ENCODE measurements at regions not wholly inside any gene's neighbourhood (a gene's known extent, or its start where the extent isn't known, plus 50 kb on each side); places are given as distances from the start of the nearest gene placed in this dataset.

DNA sequence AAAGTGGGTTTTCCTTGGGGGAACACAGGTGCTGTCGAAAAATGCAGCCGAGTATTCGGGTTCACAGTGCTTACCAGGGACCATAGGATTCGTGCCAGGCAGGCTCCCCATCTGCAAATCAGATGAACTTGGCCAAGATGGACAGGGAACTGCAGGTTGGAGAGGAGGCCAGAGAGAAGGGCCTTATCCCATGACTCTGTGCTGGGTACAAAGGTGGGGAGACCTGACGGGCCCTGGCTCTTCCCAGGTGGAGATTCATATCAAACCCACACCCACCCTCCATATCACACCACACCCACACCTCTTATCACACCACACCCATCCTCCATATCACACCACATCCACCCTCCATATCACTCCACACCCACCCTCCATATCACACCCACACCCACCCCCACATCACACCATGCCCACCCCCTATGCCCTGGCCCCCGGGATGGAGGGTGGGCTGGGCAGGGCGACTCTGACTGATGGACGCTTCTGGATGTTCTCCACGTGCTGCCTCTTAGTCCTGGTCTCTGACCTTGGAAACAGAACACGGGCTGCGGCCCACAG, 319.7 kb downstream of the ADGRD1 start:
- Histone ChIP-seq H3K9ac (ENCODE audit: low read length) (no peak overlapping the region), H3K27me3 (ENCODE audit: insufficient read depth, low read length) (no peaks in the 10 kb centered on the region), H4K8ac (ENCODE audit: low read depth, low read length) (no peak overlapping the region), H2BK12ac (ENCODE audit: low read length) (no peak overlapping the region), H3K14ac (ENCODE audit: low read length) (no peak overlapping the region), H3K79me2 (ENCODE audit: control insufficient read depth, insufficient read depth, low read length, poor library complexity) (no peaks in the 10 kb centered on the region), H3K36me3 (ENCODE audit: control insufficient read depth in 1 of 2, insufficient read depth in 2 of 2, low read length in 2 of 2) (no peaks in the 10 kb centered on the region), H2AFZ (ENCODE audit: insufficient read depth, low read length, poor library complexity) (no peak overlapping the region), H2BK5ac (ENCODE audit: low read depth, low read length, poor library complexity) (no peak overlapping the region), H3K27ac (ENCODE audit: low read depth, low read length) (no peak overlapping the region), H3K4me3 (ENCODE audit: low read depth, low read length) (no peak overlapping the region), H3K23ac (ENCODE audit: low read length) (no peak overlapping the region), H4K91ac (ENCODE audit: low read depth, low read length) (no peak overlapping the region), H3K4me2 (ENCODE audit: low read length) (no peak overlapping the region), H2BK120ac (ENCODE audit: insufficient read depth, low read length, poor library complexity) (no peak overlapping the region), H3K4ac (ENCODE audit: low read depth, low read length) (no peak overlapping the region), H2AK5ac (ENCODE audit: low read length) (no peak overlapping the region), H4K12ac (ENCODE audit: low read depth, low read length) (no peak overlapping the region), H3K79me1 (ENCODE audit: low read length) (no peaks in the 10 kb centered on the region), H3K9me3 (ENCODE audit: insufficient read depth, low read depth, low read length) (no peaks in the 10 kb centered on the region), H3K18ac (ENCODE audit: low read length) (no peak overlapping the region), H3K4me1 (ENCODE audit: control insufficient read depth in 1 of 2, insufficient read depth in 2 of 2, low read length in 2 of 2) (peaks cover 0 to 2% of the 10 kb centered on the region in 2 experiments)
- no peak for DNase-seq
- no CpG with 5 or more reads among the region's 11 CpGs for WGBS (ENCODE audit: extremely low coverage, insufficient coverage, insufficient read length)

DNA sequence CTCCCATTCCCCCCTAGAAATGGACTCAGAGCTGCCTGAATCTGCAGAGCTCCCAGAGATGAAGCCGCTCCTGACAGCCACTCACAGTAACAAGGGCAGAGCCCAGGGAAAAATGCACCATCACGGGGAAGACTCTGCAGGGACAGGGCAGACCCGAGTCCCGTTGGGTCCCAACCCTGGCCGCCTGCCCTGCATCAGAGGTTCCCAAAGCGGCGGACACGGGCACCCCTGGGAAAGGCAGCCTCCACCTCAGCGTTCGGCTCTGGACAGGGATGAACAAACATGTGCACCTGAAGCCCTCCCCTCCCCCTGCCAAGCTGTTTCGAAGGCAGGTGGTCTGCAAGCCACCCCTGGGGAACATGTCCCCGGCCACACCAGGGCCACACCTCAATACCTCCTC, 320.4 kb downstream of the ADGRD1 start:
- no peak overlapping the region for H2BK12ac ChIP-seq (ENCODE audit: low read length)
- H3K79me2 ChIP-seq (ENCODE audit: control insufficient read depth, insufficient read depth, low read length, poor library complexity) = no peaks in the 10 kb centered on the region
- no peak overlapping the region for H2BK120ac ChIP-seq (ENCODE audit: insufficient read depth, low read length, poor library complexity)
- no peak overlapping the region for H3K4ac ChIP-seq (ENCODE audit: low read depth, low read length)
- no peaks in the 10 kb centered on the region for H3K9me3 ChIP-seq (ENCODE audit: insufficient read depth, low read depth, low read length)
- H2AK5ac ChIP-seq (ENCODE audit: low read length) = no peak overlapping the region
- no peaks in the 10 kb centered on the region for H3K27me3 ChIP-seq (ENCODE audit: insufficient read depth, low read length)
- H4K8ac ChIP-seq (ENCODE audit: low read depth, low read length) = no peak overlapping the region
- H3K9ac ChIP-seq (ENCODE audit: low read length) = no peak overlapping the region
- H3K79me1 ChIP-seq (ENCODE audit: low read length) = no peaks in the 10 kb centered on the region
- no peak overlapping the region for H3K14ac ChIP-seq (ENCODE audit: low read length)
- H2BK5ac ChIP-seq (ENCODE audit: low read depth, low read length, poor library complexity) = no peak overlapping the region
- no peaks in the 10 kb centered on the region for H3K4me1 ChIP-seq (ENCODE audit: control insufficient read depth in 1 of 2, insufficient read depth in 2 of 2, low read length in 2 of 2)
- no peak overlapping the region for H3K27ac ChIP-seq (ENCODE audit: low read depth, low read length)
- no peak for DNase-seq
- no peak overlapping the region for H3K18ac ChIP-seq (ENCODE audit: low read length)
- no peak overlapping the region for H3K23ac ChIP-seq (ENCODE audit: low read length)
- no peak overlapping the region for H2AFZ ChIP-seq (ENCODE audit: insufficient read depth, low read length, poor library complexity)
- H3K4me2 ChIP-seq (ENCODE audit: low read length) = no peak overlapping the region
- H3K36me3 ChIP-seq (ENCODE audit: control insufficient read depth in 1 of 2, insufficient read depth in 2 of 2, low read length in 2 of 2) = no peaks in the 10 kb centered on the region
- H3K4me3 ChIP-seq (ENCODE audit: low read depth, low read length) = no peak overlapping the region
- no peak overlapping the region for H4K12ac ChIP-seq (ENCODE audit: low read depth, low read length)
- no CpG with 5 or more reads among the region's 12 CpGs for WGBS (ENCODE audit: extremely low coverage, insufficient coverage, insufficient read length)
- H4K91ac ChIP-seq (ENCODE audit: low read depth, low read length) = no peak overlapping the region

DNA sequence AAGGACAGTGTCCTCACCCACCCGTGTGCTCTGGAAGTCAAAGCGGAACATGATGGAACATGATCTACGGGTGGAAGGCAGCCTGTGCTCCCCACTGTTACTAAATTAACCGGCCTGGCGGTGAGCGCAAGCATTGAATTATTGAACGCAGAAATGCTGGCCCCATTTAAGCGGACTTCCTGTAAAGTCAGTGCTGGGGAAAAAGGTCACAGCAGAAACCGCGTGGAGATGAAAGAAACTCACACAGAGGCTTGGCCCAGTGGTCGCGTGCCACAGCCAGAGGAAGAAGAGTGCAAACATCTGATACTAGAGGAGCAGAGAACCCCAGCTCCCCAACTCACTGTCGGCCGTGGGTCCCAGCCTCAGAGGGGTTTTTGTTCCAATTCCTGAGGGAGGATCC, 321.2 kb downstream of the ADGRD1 start:
- no peak overlapping the region for H4K91ac ChIP-seq (ENCODE audit: low read depth, low read length)
- H3K18ac ChIP-seq (ENCODE audit: low read length) = no peak overlapping the region
- no peak overlapping the region for H2BK5ac ChIP-seq (ENCODE audit: low read depth, low read length, poor library complexity)
- no peak overlapping the region for H4K8ac ChIP-seq (ENCODE audit: low read depth, low read length)
- H3K9me3 ChIP-seq (ENCODE audit: insufficient read depth, low read depth, low read length) = no peaks in the 10 kb centered on the region
- no peaks in the 10 kb centered on the region for H3K4me1 ChIP-seq (ENCODE audit: control insufficient read depth in 1 of 2, insufficient read depth in 2 of 2, low read length in 2 of 2)
- DNase-seq = no peak
- no peak overlapping the region for H4K12ac ChIP-seq (ENCODE audit: low read depth, low read length)
- H3K14ac ChIP-seq (ENCODE audit: low read length) = no peak overlapping the region
- no peak overlapping the region for H3K23ac ChIP-seq (ENCODE audit: low read length)
- H3K4me2 ChIP-seq (ENCODE audit: low read length) = no peak overlapping the region
- H3K4me3 ChIP-seq (ENCODE audit: low read depth, low read length) = no peak overlapping the region
- no peak overlapping the region for H3K27ac ChIP-seq (ENCODE audit: low read depth, low read length)
- H2BK120ac ChIP-seq (ENCODE audit: insufficient read depth, low read length, poor library complexity) = no peak overlapping the region
- H2BK12ac ChIP-seq (ENCODE audit: low read length) = no peak overlapping the region
- no peak overlapping the region for H3K9ac ChIP-seq (ENCODE audit: low read length)
- H2AK5ac ChIP-seq (ENCODE audit: low read length) = no peak overlapping the region
- H3K36me3 ChIP-seq (ENCODE audit: control insufficient read depth in 1 of 2, insufficient read depth in 2 of 2, low read length in 2 of 2) = no peaks in the 10 kb centered on the region
- H3K4ac ChIP-seq (ENCODE audit: low read depth, low read length) = no peak overlapping the region
- H2AFZ ChIP-seq (ENCODE audit: insufficient read depth, low read length, poor library complexity) = no peak overlapping the region
- no peaks in the 10 kb centered on the region for H3K27me3 ChIP-seq (ENCODE audit: insufficient read depth, low read length)
- H3K79me1 ChIP-seq (ENCODE audit: low read length) = no peaks in the 10 kb centered on the region
- no peaks in the 10 kb centered on the region for H3K79me2 ChIP-seq (ENCODE audit: control insufficient read depth, insufficient read depth, low read length, poor library complexity)
- WGBS (ENCODE audit: extremely low coverage, insufficient coverage, insufficient read length) = no CpG with 5 or more reads among the region's 14 CpGs

DNA sequence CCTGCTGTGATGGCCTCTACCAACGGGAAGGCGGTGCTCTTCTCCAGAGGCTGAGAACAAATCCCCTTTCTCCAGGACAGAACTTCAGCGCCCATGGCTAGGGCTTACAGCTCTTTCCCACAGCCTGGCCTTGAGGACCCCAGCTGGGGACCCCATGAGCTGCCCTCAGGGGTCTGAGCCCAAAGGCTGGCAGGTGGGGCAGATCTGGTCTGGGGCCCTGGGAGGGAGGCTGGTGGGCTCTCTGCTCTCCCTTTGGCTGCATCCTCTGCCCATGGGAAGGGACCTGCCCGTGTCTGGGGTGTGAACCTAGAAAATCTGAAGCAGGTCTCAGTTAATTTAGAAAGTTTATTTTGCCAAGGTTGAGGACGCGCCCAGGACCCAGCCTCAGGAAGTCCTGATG, 322.1 kb downstream of the ADGRD1 start:
- H3K4me3 ChIP-seq (ENCODE audit: low read depth, low read length) = no peak overlapping the region
- H3K9ac ChIP-seq (ENCODE audit: low read length) = no peak overlapping the region
- no peak overlapping the region for H2BK5ac ChIP-seq (ENCODE audit: low read depth, low read length, poor library complexity)
- H4K91ac ChIP-seq (ENCODE audit: low read depth, low read length) = no peak overlapping the region
- no peak overlapping the region for H3K4ac ChIP-seq (ENCODE audit: low read depth, low read length)
- H3K27ac ChIP-seq (ENCODE audit: low read depth, low read length) = no peak overlapping the region
- H3K79me2 ChIP-seq (ENCODE audit: control insufficient read depth, insufficient read depth, low read length, poor library complexity) = no peaks in the 10 kb centered on the region
- H3K4me2 ChIP-seq (ENCODE audit: low read length) = no peak overlapping the region
- H3K36me3 ChIP-seq (ENCODE audit: control insufficient read depth in 1 of 2, insufficient read depth in 2 of 2, low read length in 2 of 2) = no peaks in the 10 kb centered on the region
- H3K79me1 ChIP-seq (ENCODE audit: low read length) = no peaks in the 10 kb centered on the region
- H3K4me1 ChIP-seq (ENCODE audit: control insufficient read depth in 1 of 2, insufficient read depth in 2 of 2, low read length in 2 of 2) = no peaks in the 10 kb centered on the region
- WGBS (ENCODE audit: extremely low coverage, insufficient coverage, insufficient read length) = no CpG with 5 or more reads among the region's 6 CpGs
- H3K23ac ChIP-seq (ENCODE audit: low read length) = no peak overlapping the region
- H3K14ac ChIP-seq (ENCODE audit: low read length) = no peak overlapping the region
- H3K18ac ChIP-seq (ENCODE audit: low read length) = no peak overlapping the region
- H3K9me3 ChIP-seq (ENCODE audit: insufficient read depth, low read depth, low read length) = no peaks in the 10 kb centered on the region
- no peak overlapping the region for H2AFZ ChIP-seq (ENCODE audit: insufficient read depth, low read length, poor library complexity)
- DNase-seq = no peak
- H4K8ac ChIP-seq (ENCODE audit: low read depth, low read length) = no peak overlapping the region
- no peak overlapping the region for H2AK5ac ChIP-seq (ENCODE audit: low read length)
- H2BK12ac ChIP-seq (ENCODE audit: low read length) = no peak overlapping the region
- no peak overlapping the region for H4K12ac ChIP-seq (ENCODE audit: low read depth, low read length)
- no peaks in the 10 kb centered on the region for H3K27me3 ChIP-seq (ENCODE audit: insufficient read depth, low read length)
- no peak overlapping the region for H2BK120ac ChIP-seq (ENCODE audit: insufficient read depth, low read length, poor library complexity)

Data from trophoblast cell (in vitro differentiated cells and primary cell).